ENCODE measurements at regions not wholly inside any gene's neighbourhood (a gene's known extent, or its start where the extent isn't known, plus 50 kb on each side); places are given as distances from the start of the nearest gene placed in this dataset.
"Not testable (repeated sequence)": the region's sequence is repeated elsewhere in the genome, so short reads cannot be mapped to it uniquely, and the experiment has no call there.

- Histone ChIP-seq H3K9me3 (ENCODE audit: control insufficient read depth, insufficient read depth, low read depth, low read length) (no peaks in the 10 kb centered on the region), H3K4me3 (replicated peaks in 1 of 4; ENCODE audit: control extremely low read depth in 1 of 4, insufficient read depth in 1 of 4, low read depth in 3 of 4, low read length in 4 of 4) (no peak overlapping the region), H3K4me2 (ENCODE audit: extremely low read depth, insufficient read depth, low read length) (no peak overlapping the region), H3K27me3 (ENCODE audit: control insufficient read depth, insufficient read depth, low read length) (peaks cover 20% of the 10 kb centered on the region), H3K9ac (ENCODE audit: insufficient read depth, low read length) (no peak overlapping the region), H3K79me2 (ENCODE audit: control insufficient read depth, insufficient read depth, low read length) (no peaks in the 10 kb centered on the region), H2AFZ (ENCODE audit: low read length) (no peak overlapping the region), H3K4me1 (ENCODE audit: control insufficient read depth, extremely low read depth, insufficient read depth, low read length) (no peaks in the 10 kb centered on the region), H3K36me3 (ENCODE audit: control insufficient read depth, insufficient read depth, low read length) (no peaks in the 10 kb centered on the region), H3K27ac (ENCODE audit: insufficient read depth, low read length) (no peak overlapping the region), H4K20me1 (ENCODE audit: control insufficient read depth, extremely low read depth, insufficient read depth, low read length) (no peaks in the 10 kb centered on the region)
- no peak for DNase-seq (ENCODE audit: low read depth in 2 of 2)
- TF ChIP-seq CTCF (conservative IDR thresholded peaks at IDR 0.05 in 1 of 2, IDR thresholded peaks at IDR 0.05 in 1 of 2; ENCODE audit: low read depth in 1 of 2, low read length in 2 of 2) (no peak), EZH2 (IDR thresholded peaks at IDR 0.05; ENCODE audit: low read length, missing control alignments) (no peak)
Observed at GRCh38 chr13:50762969-50763567, 80.4 kb downstream of the DLEU7 start.

- Histone ChIP-seq H3K9ac (ENCODE audit: insufficient read depth, low read length) (no peak overlapping the region), H2AFZ (ENCODE audit: low read length) (no peak overlapping the region), H3K9me3 (ENCODE audit: control insufficient read depth, insufficient read depth, low read depth, low read length) (no peaks in the 10 kb centered on the region), H3K79me2 (ENCODE audit: control insufficient read depth, insufficient read depth, low read length) (no peaks in the 10 kb centered on the region), H3K36me3 (ENCODE audit: control insufficient read depth, insufficient read depth, low read length) (no peaks in the 10 kb centered on the region), H3K27ac (ENCODE audit: insufficient read depth, low read length) (no peak overlapping the region), H3K4me3 (replicated peaks in 1 of 4; ENCODE audit: control extremely low read depth in 1 of 4, insufficient read depth in 1 of 4, low read depth in 3 of 4, low read length in 4 of 4) (no peak overlapping the region), H3K27me3 (ENCODE audit: control insufficient read depth, insufficient read depth, low read length) (peaks cover 17% of the 10 kb centered on the region), H4K20me1 (ENCODE audit: control insufficient read depth, extremely low read depth, insufficient read depth, low read length) (no peaks in the 10 kb centered on the region), H3K4me1 (ENCODE audit: control insufficient read depth, extremely low read depth, insufficient read depth, low read length) (no peaks in the 10 kb centered on the region), H3K4me2 (ENCODE audit: extremely low read depth, insufficient read depth, low read length) (no peak overlapping the region)
- no peak for TF ChIP-seq CTCF (conservative IDR thresholded peaks at IDR 0.05 in 1 of 2, IDR thresholded peaks at IDR 0.05 in 1 of 2; ENCODE audit: low read depth in 1 of 2, low read length in 2 of 2)
- TF ChIP-seq EZH2 (IDR thresholded peaks at IDR 0.05; ENCODE audit: low read length, missing control alignments) = no peak
- peak in 1 of 2 donors; percentile 23 for DNase-seq (ENCODE audit: low read depth in 2 of 2)
Observed at GRCh38 chr13:50766013-50766412, 77.5 kb downstream of the DLEU7 start.

- Histone ChIP-seq H4K20me1 (ENCODE audit: control insufficient read depth, extremely low read depth, insufficient read depth, low read length) (no peaks in the 10 kb centered on the region), H3K27ac (ENCODE audit: insufficient read depth, low read length) (no peak overlapping the region), H3K9ac (ENCODE audit: insufficient read depth, low read length) (no peak overlapping the region), H2AFZ (ENCODE audit: low read length) (no peak overlapping the region), H3K4me1 (ENCODE audit: control insufficient read depth, extremely low read depth, insufficient read depth, low read length) (no peaks in the 10 kb centered on the region), H3K9me3 (ENCODE audit: control insufficient read depth, insufficient read depth, low read depth, low read length) (no peaks in the 10 kb centered on the region), H3K36me3 (ENCODE audit: control insufficient read depth, insufficient read depth, low read length) (no peaks in the 10 kb centered on the region), H3K79me2 (ENCODE audit: control insufficient read depth, insufficient read depth, low read length) (no peaks in the 10 kb centered on the region), H3K27me3 (ENCODE audit: control insufficient read depth, insufficient read depth, low read length) (peaks cover 17% of the 10 kb centered on the region), H3K4me2 (ENCODE audit: extremely low read depth, insufficient read depth, low read length) (no peak overlapping the region), H3K4me3 (replicated peaks in 1 of 4; ENCODE audit: control extremely low read depth in 1 of 4, insufficient read depth in 1 of 4, low read depth in 3 of 4, low read length in 4 of 4) (no peak overlapping the region)
- DNase-seq (ENCODE audit: low read depth in 2 of 2) = no peak
- TF ChIP-seq EZH2 (IDR thresholded peaks at IDR 0.05; ENCODE audit: low read length, missing control alignments) (no peak), CTCF (conservative IDR thresholded peaks at IDR 0.05 in 1 of 2, IDR thresholded peaks at IDR 0.05 in 1 of 2; ENCODE audit: low read depth in 1 of 2, low read length in 2 of 2) (no peak)
Observed at GRCh38 chr13:50766695-50767094, 76.8 kb downstream of the DLEU7 start.

GRCh38 chr13:50772881-50773280, 70.6 kb downstream of the DLEU7 start:
- not testable (repeated sequence) for H3K9me3 ChIP-seq (ENCODE audit: control insufficient read depth, insufficient read depth, low read depth, low read length); H3K79me2 ChIP-seq (ENCODE audit: control insufficient read depth, insufficient read depth, low read length); H3K4me1 ChIP-seq (ENCODE audit: control insufficient read depth, extremely low read depth, insufficient read depth, low read length); H3K4me3 ChIP-seq (replicated peaks in 1 of 4; ENCODE audit: control extremely low read depth in 1 of 4, insufficient read depth in 1 of 4, low read depth in 3 of 4, low read length in 4 of 4); H3K27me3 ChIP-seq (ENCODE audit: control insufficient read depth, insufficient read depth, low read length); DNase-seq (ENCODE audit: low read depth in 2 of 2); H3K36me3 ChIP-seq (ENCODE audit: control insufficient read depth, insufficient read depth, low read length); H3K27ac ChIP-seq (ENCODE audit: insufficient read depth, low read length); H4K20me1 ChIP-seq (ENCODE audit: control insufficient read depth, extremely low read depth, insufficient read depth, low read length); H2AFZ ChIP-seq (ENCODE audit: low read length); H3K4me2 ChIP-seq (ENCODE audit: extremely low read depth, insufficient read depth, low read length); H3K9ac ChIP-seq (ENCODE audit: insufficient read depth, low read length)

All from fibroblast of lung (primary cell).